K562 (cell line): ENCODE measurements at regions not wholly inside any gene's neighbourhood (a gene's known extent, or its start where the extent isn't known, plus 50 kb on each side); places are given as distances from the start of the nearest gene placed in this dataset.

Experiments used
- EZH2 ChIP-seq: IDR thresholded peaks from 2 replicates; pipeline ENCODE4 v1.6.1; 2012; ENCODE audit warnings: low read depth, mild to moderate bottlenecking, inconsistent platforms, low read length, borderline replicate concordance
- HCFC1 ChIP-seq: IDR thresholded peaks from 2 replicates; pipeline ENCODE4 v1.6.1; 2012; ENCODE audit warnings: low read depth, low read length, improper control_type of control experiment
- JUN ChIP-seq, 2 experiments: sonication (generic) in 1 of 2; formaldehyde crosslinking in 1 of 2; IDR thresholded peaks; 2 replicates each; pipeline versions ENCODE4 v1.6.1 to v1.8.0; 2012 to 2022; ENCODE audit warnings: borderline replicate concordance in 2 of 2, mild to moderate bottlenecking in 2 of 2, improper control_type of control experiment in 1 of 2, low read depth in 1 of 2, low read length in 1 of 2, missing genetic modification reagents in 1 of 2
- MIER1 ChIP-seq: fragments of 450-650 bp; IDR thresholded peaks from 2 replicates; pipeline ENCODE4 v1.6.1; 2016; ENCODE audit warnings: antibody characterized with exemption, mild to moderate bottlenecking, low read depth
- NRF1 ChIP-seq, 2 experiments: fragments of 450-650 bp; IDR thresholded peaks in 1 of 2; conservative IDR thresholded peaks in 1 of 2; 2 replicates each; pipeline ENCODE4 v1.6.1; 2014; ENCODE audit warnings: mild to moderate bottlenecking in 2 of 2
- RAD51 ChIP-seq: fragments of 450-650 bp; IDR thresholded peaks from 2 replicates; pipeline ENCODE4 v1.7.1; 2016; ENCODE audit warnings: low read depth, mild to moderate bottlenecking, borderline replicate concordance
- SIX5 ChIP-seq, 2 experiments: IDR thresholded peaks; 2 replicates each; pipeline ENCODE4 v1.6.1; 2011; ENCODE audit warnings: low read length in 2 of 2, borderline replicate concordance in 1 of 2, low read depth in 1 of 2, mild to moderate bottlenecking in 1 of 2, moderate library complexity in 1 of 2; ENCODE audit not compliant: insufficient read depth in 1 of 2
- SMARCC2 ChIP-seq: fragments of 450-650 bp; IDR thresholded peaks from 2 replicates; pipeline ENCODE4 v1.6.1; 2017; ENCODE audit warnings: antibody characterized with exemption, moderate library complexity, mild to moderate bottlenecking, low read depth
- ZNF3 ChIP-seq: fragments of 250-450 bp; sonication (Bioruptor Pico); IDR thresholded peaks from 2 replicates; pipeline ENCODE4 v1.5.0; 2021; ENCODE audit warnings: mild to moderate bottlenecking, moderate library complexity
- ZNF324 ChIP-seq: fragments of 250-450 bp; sonication (Bioruptor Pico); IDR thresholded peaks from 2 replicates; pipeline ENCODE4 v1.4.0; 2020; ENCODE audit warnings: mild to moderate bottlenecking
- TF ChIP-seq, protein P1 (sequence below): sonication (generic); formaldehyde crosslinking; IDR thresholded peaks from 2 replicates; pipeline ENCODE4 v1.9.0; 2022; ENCODE audit warnings: mild to moderate bottlenecking, missing genetic modification reagents
- TF ChIP-seq, protein P2 (sequence below): sonication (generic); formaldehyde crosslinking; IDR thresholded peaks from 2 replicates; pipeline ENCODE4 v1.8.1; 2022; ENCODE audit warnings: missing genetic modification reagents
- TF ChIP-seq, protein P3 (sequence below), 3 experiments: IDR thresholded peaks in 2 of 3; conservative IDR thresholded peaks in 1 of 3; 2 replicates each; pipeline ENCODE4 v1.5.1; 2011 to 2012; ENCODE audit warnings: low read length in 3 of 3, mild to moderate bottlenecking in 3 of 3, control low read depth in 2 of 3, improper control_type of control experiment in 1 of 3, inconsistent platforms in 1 of 3, low read depth in 1 of 3, mixed read lengths in 1 of 3, moderate library complexity in 1 of 3; ENCODE audit not compliant: insufficient read depth in 2 of 3

DNA sequence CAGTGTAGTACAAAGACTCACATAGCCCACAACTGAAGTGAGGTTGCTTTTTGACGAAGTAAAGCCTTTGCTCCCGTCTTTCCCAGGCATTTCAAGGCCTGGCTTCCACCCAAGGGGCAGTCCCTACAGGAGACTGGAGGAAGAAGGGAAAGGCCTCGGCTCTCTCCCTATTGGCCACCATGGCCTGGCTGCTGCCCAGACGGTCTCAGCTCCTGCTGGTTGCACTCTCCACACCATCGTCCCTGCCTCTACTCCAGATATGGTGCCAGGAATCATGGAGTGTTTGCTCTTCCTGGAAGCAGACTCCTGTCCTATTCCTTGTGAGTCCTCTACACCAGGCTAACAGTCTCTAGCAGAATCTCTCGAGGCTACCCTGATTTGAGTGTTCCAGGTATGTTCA lies 124.1 kb upstream of the UQCRFS1 start:
- TF ChIP-seq NRF1 (conservative IDR thresholded peaks at IDR 0.05 in 1 of 2, IDR thresholded peaks at IDR 0.05 in 1 of 2): no peak
- TF ChIP-seq RAD51: no peak
- TF ChIP-seq, protein P1, sequence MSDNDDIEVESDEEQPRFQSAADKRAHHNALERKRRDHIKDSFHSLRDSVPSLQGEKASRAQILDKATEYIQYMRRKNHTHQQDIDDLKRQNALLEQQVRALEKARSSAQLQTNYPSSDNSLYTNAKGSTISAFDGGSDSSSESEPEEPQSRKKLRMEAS (CRISPR knock-in tag): no peak
- TF ChIP-seq JUN (IDR thresholded peaks at IDR 0.05; ENCODE audit: borderline replicate concordance, low read depth, low read length): no peak
- TF ChIP-seq JUN (CRISPR knock-in tag; IDR thresholded peaks at IDR 0.05; ENCODE audit: borderline replicate concordance): no peak
- no peak for TF ChIP-seq ZNF324
- no peak for TF ChIP-seq SIX5 (IDR thresholded peaks at IDR 0.05; ENCODE audit: borderline replicate concordance in 1 of 2, insufficient read depth in 1 of 2, low read depth in 1 of 2, low read length in 2 of 2)
- TF ChIP-seq SMARCC2: no peak
- TF ChIP-seq ZNF3 (CRISPR knock-in tag): no peak
- TF ChIP-seq, protein P2, sequence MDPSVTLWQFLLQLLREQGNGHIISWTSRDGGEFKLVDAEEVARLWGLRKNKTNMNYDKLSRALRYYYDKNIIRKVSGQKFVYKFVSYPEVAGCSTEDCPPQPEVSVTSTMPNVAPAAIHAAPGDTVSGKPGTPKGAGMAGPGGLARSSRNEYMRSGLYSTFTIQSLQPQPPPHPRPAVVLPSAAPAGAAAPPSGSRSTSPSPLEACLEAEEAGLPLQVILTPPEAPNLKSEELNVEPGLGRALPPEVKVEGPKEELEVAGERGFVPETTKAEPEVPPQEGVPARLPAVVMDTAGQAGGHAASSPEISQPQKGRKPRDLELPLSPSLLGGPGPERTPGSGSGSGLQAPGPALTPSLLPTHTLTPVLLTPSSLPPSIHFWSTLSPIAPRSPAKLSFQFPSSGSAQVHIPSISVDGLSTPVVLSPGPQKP (CRISPR knock-in tag): no peak
- TF ChIP-seq, protein P3, sequence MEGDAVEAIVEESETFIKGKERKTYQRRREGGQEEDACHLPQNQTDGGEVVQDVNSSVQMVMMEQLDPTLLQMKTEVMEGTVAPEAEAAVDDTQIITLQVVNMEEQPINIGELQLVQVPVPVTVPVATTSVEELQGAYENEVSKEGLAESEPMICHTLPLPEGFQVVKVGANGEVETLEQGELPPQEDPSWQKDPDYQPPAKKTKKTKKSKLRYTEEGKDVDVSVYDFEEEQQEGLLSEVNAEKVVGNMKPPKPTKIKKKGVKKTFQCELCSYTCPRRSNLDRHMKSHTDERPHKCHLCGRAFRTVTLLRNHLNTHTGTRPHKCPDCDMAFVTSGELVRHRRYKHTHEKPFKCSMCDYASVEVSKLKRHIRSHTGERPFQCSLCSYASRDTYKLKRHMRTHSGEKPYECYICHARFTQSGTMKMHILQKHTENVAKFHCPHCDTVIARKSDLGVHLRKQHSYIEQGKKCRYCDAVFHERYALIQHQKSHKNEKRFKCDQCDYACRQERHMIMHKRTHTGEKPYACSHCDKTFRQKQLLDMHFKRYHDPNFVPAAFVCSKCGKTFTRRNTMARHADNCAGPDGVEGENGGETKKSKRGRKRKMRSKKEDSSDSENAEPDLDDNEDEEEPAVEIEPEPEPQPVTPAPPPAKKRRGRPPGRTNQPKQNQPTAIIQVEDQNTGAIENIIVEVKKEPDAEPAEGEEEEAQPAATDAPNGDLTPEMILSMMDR (IDR thresholded peaks at IDR 0.05 in 2 of 3, conservative IDR thresholded peaks at IDR 0.05 in 1 of 3; ENCODE audit: insufficient read depth in 2 of 3, low read depth in 1 of 3, low read length in 3 of 3): no peak
- TF ChIP-seq MIER1: no peak
- no peak for TF ChIP-seq EZH2
- no peak for TF ChIP-seq HCFC1
